ENCODE measurements at regions not wholly inside any gene's neighbourhood (a gene's known extent, or its start where the extent isn't known, plus 50 kb on each side); places are given as distances from the start of the nearest gene placed in this dataset.

DNA sequence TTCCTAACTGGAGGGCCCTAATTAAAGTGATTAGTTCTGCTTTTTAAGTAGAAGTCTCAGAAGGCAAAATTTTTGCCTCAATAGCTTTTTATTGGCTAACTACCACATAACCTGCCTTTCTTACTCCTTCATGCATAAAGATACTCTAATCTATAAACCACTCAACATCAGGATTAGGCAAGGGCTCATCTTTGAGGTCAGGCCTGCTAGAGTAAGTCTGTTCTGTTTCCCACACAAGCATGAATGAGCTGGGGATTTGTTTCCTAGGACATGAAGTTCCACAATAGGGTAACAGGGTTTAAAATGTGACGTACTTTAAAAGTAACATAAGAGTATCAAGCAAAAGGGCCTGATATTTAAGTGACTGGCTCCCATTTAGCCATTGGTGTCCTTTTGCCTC is 522.7 kb upstream of the TYRP1 start:
- no peak for DNase-seq

DNA sequence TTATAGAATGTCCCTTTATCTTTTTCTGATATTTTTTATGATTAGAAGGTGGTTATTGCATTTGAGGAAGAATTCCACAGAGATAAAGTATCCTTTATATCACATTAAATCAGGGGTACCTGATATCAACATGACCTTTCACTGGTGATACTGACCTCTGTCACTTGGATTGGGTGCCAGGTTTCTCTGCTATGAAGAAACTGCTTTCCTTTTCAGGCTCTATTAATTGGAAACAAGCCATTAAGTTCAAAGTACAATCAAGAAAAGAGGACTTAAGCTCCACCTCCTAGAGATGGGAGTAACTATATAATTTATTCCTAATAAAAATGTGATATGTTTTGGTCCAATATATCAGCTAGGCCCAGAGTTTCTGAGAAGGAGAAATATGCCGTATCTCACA is 514.6 kb upstream of the TYRP1 start:
- DNase-seq: no peak

DNA sequence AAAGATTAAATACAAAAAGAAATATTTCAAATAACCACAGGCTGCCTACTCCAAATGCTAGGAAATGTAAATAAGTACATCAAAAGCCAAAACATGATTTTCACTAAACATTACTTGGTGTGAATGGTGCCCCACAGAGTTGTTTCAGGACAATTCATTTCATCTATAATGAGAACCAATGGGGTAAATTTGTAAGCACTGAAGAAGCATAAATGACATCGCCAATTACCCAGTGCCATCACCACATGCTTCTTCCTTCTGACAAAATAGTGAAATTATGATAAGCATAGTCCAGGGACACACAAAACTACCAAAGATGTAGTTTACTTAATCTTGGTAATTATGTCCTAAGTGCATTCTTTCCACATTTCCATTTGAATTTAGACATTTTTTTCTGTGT is 510.4 kb upstream of the TYRP1 start:
- no peak for DNase-seq

DNA sequence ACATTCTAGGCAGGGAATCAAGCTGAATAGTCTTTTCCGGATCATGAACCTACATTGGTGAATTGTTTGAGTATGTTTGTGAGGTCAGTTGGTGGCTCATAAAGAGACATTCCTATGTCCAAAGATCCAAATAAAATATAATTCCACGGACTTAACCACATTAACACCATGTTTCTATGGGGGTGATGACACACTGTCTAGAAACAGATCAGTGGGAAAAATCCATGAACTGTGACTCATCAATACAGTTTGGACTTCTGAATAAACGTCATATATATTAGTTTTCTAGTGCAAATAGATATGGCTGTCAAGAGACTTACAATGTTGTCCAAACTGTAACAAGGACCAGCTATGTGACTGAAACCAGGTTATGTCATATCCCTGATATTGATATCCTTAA is 509.9 kb upstream of the TYRP1 start:
- no peak for DNase-seq

DNA sequence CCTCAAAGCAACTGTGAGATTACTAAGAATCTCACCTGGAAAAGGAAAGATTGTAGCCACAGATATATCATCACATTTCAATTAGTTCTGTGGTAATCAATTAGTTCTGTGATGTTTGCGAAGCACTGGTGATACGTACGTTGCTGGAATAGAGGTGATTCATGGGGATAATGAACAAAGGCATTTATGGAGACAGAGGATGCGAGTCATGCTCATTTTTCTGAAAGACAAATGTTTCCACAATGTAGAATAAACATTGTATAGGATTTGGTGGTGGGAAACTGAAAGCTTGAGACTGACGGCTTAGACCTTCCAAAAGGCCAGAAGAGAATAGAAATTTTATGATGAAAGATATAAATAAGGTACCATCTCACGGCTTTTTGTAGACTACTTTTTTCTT is 507.3 kb upstream of the TYRP1 start:
- no peak for DNase-seq

DNA sequence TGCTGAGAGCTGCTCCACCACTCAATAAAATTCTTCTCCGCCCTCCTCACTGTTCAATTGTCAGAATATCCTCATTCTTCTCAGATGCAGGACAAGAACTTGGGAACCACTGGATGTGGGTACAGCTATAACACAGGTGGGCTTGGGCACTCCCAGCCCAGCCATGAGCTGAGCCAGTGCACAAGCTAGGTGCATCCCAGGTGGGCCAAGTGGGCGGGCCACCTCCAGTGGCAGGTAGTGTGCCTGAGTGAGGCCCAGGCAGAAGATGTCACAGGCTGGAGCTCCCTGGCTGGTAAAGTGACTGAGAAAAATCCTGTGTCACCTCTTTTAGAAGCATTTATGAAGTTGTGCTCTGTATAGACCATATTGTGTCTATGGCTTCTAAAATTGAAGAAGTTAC is 501.6 kb upstream of the TYRP1 start:
- DNase-seq: no peak

DNA sequence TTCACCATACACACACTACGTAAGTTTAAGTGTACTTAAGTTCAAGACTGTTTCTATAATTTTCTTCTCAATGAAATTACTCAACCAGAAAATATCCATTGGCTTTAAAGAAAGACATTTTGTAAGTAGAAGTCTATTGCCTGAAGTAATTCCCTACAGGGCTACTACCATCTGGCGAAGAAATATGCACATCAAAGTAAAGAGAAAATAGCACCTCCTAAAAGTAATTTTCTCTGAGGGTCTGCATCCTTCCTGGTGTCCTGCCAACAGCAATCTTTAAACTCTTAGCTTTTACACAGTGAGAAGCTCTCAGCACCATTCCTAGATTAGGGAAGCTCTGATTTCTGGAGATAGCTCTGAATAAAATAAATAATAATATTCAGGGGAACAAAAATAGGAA is 498.5 kb upstream of the TYRP1 start:
- no peak for DNase-seq

DNA sequence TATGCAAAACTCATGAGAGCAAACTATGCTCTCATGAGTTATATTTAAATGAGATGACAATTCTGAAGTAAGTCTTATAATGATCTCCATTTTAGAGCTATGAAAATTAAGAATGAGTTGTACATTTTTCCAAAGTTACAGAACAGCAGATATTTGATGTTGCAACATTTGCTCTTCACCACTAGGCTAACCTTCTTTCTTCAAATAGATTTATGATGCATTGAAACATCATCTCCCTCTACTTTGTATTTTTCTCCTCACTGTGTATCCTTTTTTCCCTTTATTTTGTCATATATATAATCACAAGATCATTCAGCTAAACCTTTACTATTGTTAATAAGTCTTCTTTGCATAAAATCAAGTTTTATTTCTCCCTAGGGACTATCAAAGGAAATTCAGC is 497.7 kb upstream of the TYRP1 start:
- no peak for DNase-seq

DNA sequence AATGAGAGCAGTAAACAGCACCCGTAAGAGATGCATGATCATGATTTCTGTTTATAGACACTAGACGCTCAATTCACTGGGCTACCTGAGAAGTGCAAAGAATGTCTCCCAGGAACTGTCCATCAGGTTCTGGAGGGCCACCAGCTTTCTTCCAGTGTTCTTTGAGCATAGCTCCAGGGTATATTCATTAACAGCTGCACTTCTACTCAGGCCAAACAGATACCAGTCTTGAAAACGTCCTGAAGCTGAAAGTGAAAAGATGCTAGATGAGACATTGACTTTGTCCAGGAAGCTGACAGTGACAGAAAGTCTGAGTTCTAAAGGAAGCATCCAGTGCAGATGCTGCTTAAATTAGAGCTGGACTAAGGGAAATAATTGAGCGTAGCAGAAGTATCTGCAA is 488.7 kb upstream of the TYRP1 start:
- no peak for DNase-seq

DNA sequence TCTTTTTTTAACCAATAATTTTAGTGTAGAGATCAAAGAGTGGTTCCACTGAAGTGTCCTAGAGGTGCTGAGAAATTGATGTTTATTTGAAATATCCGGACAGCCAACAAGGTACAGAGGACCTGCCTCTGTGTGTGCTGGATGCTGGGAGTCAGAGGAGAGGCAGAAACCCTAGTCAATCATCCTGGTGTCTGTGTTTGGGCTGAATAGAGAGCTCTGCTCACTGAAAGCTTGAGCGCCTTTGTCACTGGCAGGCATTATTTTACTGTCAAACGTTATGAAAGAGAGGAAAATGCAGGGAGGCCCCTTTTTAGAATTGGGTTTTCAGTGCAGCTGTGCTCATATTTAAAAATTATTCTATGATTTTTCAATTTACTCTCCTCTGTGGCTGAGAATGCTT is 480.3 kb upstream of the TYRP1 start:
- no peak for DNase-seq

DNA sequence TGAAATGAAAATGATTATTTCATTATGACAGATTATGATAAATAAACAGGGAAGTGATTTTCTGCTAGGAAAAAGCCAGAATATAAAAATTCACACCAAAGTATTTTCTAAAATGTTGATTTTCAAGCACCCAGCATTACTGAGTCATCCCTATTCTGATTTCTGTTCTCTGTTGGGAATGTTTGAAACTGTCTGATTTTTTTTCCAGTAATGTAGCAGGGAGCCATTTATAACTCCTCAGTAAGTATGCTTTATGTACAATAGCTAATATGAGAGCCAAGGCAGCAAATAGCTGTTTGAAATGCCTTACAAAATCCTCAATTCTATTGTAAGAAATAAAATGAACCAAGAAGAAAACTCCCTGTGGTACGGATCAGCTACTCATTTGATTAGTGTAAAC is 471.7 kb upstream of the TYRP1 start:
- no peak for DNase-seq

DNA sequence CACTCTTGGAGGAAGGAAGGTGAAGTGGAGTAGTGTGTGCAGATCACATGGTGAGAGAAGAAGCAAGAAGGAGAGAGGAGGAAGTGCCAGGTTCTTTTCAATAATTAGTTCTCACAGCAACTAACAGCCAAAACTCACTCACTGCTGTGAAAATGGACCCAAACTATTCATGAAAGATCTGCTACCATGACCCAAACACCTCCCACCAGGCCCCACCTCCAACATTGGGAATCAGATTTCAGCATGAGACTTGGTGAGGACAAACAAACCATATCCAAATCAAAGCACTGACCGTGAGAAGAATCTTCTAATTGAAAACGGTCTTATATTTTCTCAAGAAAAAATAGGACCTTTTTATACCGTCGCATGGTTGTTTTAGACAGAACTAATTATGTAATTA is 468.7 kb upstream of the TYRP1 start:
- DNase-seq: no peak

DNA sequence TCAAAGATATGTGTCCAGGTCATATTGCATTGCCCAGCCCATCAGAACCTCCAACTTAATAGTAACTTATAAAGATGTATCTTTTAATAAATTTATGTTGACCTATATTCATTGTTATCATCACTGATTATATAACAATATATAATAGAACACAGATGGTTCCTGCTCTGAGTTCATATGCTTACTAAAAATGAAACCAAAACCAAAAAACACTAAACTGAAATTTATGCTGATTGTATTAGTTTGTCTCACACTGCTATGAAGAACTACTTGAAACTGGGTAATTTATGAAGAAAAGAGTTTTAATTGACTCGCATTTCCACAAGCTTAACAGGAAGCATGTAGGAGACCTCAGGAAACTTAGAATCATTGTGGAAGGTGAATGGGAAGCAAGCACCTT is 462.5 kb upstream of the TYRP1 start:
- DNase-seq: no peak

DNA sequence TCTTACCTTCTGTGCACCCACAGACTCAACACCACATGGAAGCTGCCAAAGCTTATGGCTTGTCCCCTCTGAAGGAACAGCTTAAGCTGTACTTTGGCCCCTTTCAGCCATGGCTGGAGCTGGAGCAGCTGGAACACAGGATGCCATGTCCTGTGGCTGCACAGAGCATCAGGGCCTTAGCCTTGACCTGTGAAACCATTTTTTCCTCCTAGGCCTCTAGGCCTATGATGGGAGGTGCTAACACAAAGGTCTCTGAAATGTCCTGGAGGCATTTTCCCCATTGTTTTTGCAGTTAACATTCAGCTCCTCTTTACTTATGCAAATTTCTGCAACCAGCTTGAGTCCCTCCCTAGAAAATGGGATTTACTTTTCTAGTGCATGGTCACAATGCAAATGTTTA is 461.4 kb upstream of the TYRP1 start:
- no peak for DNase-seq

DNA sequence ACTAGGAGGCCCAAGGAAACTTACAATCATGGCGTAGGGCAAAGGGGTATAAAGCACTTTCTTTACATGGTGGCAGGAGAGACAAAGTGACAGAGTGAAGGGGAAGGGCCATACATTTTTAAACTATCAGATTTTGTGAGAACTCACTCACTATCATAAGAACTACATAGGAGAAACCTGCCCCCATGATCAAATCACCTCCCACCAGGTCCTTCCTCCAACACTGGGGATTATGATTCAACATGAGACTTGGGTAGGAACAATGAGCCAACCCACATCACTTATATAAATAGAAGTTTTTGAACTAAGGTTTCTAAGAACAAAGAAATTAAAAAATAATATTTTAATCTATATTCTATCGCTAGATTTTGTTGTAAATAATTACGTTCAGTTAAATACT is 460.3 kb upstream of the TYRP1 start:
- no peak for DNase-seq

DNA sequence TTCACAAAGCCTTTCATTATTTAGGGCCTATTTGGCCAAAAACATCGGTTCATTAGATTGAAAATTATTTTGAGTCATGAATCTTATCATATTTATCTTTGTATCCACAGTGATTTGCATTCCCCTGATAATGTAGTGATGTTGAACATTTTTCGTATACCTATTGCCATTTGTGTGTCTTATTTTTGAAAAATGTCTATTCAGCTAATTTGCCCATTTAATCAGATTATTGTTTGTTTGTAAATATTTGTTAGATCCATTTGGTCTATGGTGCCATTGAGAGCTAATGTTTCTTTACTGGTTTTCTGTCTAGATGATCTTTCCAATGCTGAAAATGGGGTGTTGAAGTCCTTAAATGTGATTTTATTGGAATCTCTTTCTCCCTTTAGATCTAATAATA is 439.2 kb upstream of the TYRP1 start:
- DNase-seq: no peak

DNA sequence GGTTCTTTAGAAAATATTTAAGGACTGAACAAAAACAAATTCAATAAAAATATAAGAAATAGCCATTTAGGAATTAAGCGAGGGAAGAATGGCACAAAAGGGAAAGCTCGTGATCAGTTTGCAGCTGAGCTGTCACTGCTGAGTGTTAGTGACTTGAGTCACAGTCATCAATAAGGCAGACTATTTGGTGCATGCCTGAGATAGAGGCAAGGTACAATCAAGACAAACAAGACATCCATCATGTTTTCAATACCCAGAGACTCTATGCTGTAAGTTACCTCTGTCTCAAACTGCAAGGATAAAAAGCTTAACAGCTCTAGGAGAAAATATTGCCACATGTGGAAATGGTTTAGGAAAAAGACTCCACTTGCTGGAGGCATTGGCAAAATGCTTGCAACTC is 426.4 kb upstream of the TYRP1 start:
- no peak for DNase-seq

DNA sequence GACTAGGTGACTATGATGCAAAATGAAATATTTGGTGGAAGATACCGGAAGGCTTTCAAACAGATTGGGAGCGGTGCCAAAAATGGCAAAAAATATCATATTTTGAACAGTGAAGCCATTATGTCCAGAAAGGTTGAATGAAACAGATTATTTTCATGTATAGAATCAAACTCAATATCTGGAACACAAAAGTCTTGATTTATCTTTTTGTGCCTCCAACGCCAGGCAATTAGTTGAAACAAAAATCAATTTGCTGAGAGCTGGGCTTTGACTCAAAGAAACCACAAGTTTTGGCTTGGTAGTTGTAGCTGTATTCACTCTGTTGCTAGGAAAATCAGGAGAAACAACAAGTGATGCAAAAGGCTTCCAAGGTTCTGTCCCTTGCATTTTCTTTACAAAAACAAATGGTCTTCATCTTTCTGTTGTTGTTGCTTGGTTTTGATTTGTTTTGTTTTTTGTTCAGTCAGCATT is 421.7 kb upstream of the TYRP1 start:
- DNase-seq: no peak

DNA sequence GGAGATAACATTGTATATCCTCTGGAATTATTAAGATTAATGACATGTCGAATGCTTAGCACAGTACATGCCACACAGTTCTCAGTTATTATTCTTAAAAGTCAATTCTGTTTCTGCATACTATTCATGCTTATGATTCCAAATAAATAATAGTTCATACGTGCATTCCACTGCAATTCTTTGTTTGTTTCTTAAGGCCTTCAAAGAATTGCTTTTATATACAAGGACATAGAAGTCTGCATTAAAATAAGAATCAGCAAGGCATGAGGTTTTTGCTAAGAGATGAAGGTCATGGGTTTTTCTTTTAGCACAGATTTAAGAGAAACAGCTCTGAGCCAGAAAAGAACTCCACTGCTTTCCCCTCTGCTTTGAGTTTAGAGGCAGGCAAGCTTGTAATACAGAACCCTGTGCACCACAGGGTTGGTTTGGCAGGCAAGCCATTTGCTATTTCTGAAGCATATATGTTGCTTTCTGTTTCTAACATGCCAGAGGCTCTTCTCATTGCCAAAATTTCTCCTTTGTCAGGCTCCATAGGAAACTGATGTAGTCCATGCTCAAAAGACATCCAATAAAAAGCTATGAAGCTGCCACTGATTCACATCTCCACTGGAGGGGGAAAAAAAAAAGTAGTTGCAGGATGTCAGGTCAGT is 420.6 kb upstream of the TYRP1 start:
- no peak for DNase-seq

DNA sequence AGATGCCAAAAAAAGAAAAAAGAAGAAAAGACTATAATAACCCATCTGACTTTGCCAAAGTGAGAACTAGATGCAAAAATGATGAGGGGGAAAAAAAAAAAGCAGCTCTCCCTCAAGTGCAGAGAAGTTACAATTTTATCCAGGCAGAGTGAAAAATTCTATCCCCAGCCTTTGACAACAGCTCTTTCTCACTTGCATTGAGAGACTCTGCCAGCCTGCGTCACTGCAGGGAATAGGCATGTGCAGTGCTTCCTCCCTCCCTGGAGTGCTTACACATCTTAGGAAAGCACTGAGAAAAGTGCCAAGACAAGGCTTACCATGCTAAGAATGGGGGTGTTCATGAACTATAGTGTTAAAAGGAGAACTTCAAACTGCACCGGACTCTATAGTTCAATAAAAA is 418.6 kb upstream of the TYRP1 start:
- no peak for DNase-seq

DNA sequence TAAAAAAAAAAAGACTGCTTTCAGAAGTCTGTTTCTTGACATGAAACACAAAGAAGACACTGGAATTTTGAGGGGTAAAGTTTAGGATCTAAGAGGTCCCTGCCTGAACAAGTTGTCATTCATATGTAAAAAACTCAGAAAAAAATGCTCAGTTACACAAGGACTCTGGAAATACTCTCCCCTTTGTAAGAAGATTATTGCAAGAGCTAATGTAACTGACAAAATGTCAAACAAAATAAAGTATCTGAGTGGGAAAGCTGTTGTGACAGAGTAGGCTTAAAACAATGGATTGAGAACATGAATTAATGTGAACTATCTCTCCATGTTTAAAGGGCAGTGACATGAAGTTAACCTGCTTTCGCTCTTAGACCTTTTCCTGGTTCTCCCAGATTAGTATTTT is 416.7 kb upstream of the TYRP1 start:
- DNase-seq: no peak

DNA sequence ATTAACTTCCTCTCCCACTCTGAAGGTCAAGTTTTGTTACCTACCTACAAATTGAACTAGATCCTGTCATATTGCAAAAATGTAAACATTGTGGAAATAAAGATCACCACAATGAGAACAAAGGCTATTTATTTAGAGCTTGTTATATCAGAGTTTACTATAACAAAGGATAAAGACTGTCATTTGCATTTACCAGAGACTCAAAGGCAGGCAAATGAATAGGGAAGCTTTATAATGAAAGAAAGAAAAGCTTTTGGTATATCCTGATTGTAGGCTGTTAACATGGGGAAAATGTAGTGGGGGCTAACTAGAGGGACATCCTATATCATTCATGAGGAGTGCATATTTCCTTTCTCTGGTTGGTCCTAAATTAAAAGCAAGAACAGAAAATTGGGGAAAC is 403.5 kb upstream of the TYRP1 start:
- DNase-seq: no peak

DNA sequence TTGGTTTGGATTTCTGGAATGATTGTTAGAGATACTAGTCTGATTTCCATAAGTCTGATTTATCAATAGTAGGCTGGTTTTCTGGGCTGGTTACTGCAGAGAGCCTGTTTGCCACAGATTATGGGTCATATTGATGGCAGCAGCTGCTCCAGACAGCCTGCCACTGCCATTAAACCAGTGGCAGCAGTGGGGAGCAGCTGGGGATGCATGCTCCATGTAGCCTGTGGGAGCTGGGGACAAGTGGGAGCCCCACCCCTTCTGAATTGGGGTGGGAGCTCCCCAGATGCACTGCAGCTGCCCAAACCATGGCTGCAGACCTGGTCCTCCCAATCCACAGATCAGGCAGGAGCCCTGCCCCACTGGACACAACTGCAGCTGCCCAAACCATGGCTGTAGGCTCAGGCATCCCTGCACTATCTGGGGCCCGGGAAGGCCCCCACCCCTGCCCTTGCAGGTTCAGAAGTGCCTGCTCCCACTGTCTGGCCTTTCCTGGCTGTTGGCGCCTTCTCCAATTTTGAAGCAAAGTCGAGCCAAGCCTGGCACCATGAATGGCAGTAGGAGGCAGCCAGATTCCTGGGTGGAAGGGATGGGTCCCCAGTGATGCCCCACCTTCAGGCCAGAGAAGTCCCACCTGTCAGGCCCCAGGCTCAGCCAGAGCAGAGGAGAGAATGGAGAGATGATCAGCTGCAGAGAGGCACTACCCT is 402.9 kb upstream of the TYRP1 start:
- DNase-seq: no peak

DNA sequence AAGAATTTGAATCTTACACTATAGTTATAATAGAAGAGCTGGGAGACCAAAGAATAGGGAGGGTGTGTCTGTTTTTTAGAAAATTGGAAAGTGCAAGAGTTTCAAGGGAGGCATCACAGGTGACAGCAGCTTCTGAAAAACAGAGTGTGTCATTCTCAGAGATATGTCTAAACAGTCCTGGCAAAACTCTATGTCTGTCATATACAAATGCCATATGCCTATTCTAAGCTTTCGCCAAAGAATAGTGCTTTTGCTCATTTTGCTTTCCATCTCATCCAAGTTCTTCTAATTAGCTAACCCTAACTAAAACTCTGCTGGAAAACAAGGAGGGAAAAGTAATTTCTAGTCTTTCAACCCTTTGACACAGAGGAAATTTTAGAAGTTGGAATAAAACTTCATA is 388.0 kb upstream of the TYRP1 start:
- no peak for DNase-seq

DNA sequence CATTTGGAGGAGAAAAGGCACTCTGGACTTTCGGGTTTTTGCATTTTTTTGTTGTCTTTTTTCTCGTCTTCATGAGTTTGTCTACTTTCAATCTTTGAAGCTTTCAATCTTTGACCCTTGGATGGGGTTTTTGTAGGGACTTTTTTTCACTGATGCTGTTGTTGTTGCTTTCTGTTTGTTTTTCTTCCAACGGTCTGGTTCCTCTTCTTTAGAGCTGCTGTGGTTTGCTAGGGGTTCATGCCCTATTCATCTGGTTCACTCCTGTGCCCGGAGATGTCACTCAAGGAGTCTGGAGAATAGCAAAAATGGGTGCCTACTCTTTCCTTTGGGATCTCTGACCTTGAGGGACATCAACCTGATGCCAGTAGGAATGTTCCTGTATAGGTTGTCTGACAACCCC is 378.6 kb upstream of the TYRP1 start:
- no peak for DNase-seq
